ENCODE measurements at regions not wholly inside any gene's neighbourhood (a gene's known extent, or its start where the extent isn't known, plus 50 kb on each side); places are given as distances from the start of the nearest gene placed in this dataset.

- no peaks in the 10 kb centered on the region for H3F3A ChIP-seq (ENCODE audit: low read depth)
- H4K20me1 ChIP-seq (ENCODE audit: insufficient read depth, low read length, poor library complexity, severe bottlenecking): no peaks in the 10 kb centered on the region
- H3K79me2 ChIP-seq (ENCODE audit: insufficient read depth, low read length): no peaks in the 10 kb centered on the region
- no peaks in the 10 kb centered on the region for H3K9me3 ChIP-seq (ENCODE audit: insufficient read depth, low read depth, low read length)
- H3K36me3 ChIP-seq (ENCODE audit: insufficient read depth, low read length): no peaks in the 10 kb centered on the region
- no peak overlapping the region for H2AFZ ChIP-seq (ENCODE audit: low read length)
- H3K4me2 ChIP-seq (ENCODE audit: low read depth, low read length, poor library complexity, severe bottlenecking): no peak overlapping the region
- H3K4me1 ChIP-seq (ENCODE audit: insufficient read depth, low read length, poor library complexity, severe bottlenecking): no peaks in the 10 kb centered on the region
- TF ChIP-seq CTCF (conservative IDR thresholded peaks at IDR 0.05; ENCODE audit: low read length): no peak
- no peak for TF ChIP-seq EZH2phosphoT487 (IDR thresholded peaks at IDR 0.05; ENCODE audit: borderline replicate concordance)
- no peaks in the 10 kb centered on the region for H3K27me3 ChIP-seq (ENCODE audit: insufficient read depth, low read length, poor library complexity, severe bottlenecking)
- H3K4me3 ChIP-seq (ENCODE audit: low read length, poor library complexity, severe bottlenecking): no peak overlapping the region
- no peaks in the 10 kb centered on the region for H3K9me2 ChIP-seq (replicated peaks; ENCODE audit: low read depth, low read length)
- H3K9ac ChIP-seq (ENCODE audit: low read depth, low read length, poor library complexity, severe bottlenecking): no peak overlapping the region
Observed at GRCh38 chr7:84469034-84469433, 274.4 kb upstream of the SEMA3A start.

GRCh38 chr7:84462259-84462658 lies 267.7 kb upstream of the SEMA3A start:
- H3K9me2 ChIP-seq (replicated peaks; ENCODE audit: low read depth, low read length): no peaks in the 10 kb centered on the region
- no peak overlapping the region for H3K4me2 ChIP-seq (ENCODE audit: low read depth, low read length, poor library complexity, severe bottlenecking)
- H3K9me3 ChIP-seq (ENCODE audit: insufficient read depth, low read depth, low read length): no peaks in the 10 kb centered on the region
- H3F3A ChIP-seq (ENCODE audit: low read depth): no peaks in the 10 kb centered on the region
- no peaks in the 10 kb centered on the region for H3K4me1 ChIP-seq (ENCODE audit: insufficient read depth, low read length, poor library complexity, severe bottlenecking)
- no peaks in the 10 kb centered on the region for H3K27me3 ChIP-seq (ENCODE audit: insufficient read depth, low read length, poor library complexity, severe bottlenecking)
- H4K20me1 ChIP-seq (ENCODE audit: insufficient read depth, low read length, poor library complexity, severe bottlenecking): no peaks in the 10 kb centered on the region
- no peaks in the 10 kb centered on the region for H3K79me2 ChIP-seq (ENCODE audit: insufficient read depth, low read length)
- H3K36me3 ChIP-seq (ENCODE audit: insufficient read depth, low read length): no peaks in the 10 kb centered on the region
- no peak overlapping the region for H3K4me3 ChIP-seq (ENCODE audit: low read length, poor library complexity, severe bottlenecking)
- TF ChIP-seq CTCF (conservative IDR thresholded peaks at IDR 0.05; ENCODE audit: low read length): no peak
- TF ChIP-seq EZH2phosphoT487 (IDR thresholded peaks at IDR 0.05; ENCODE audit: borderline replicate concordance): no peak
- H3K9ac ChIP-seq (ENCODE audit: low read depth, low read length, poor library complexity, severe bottlenecking): no peak overlapping the region
- no peak overlapping the region for H2AFZ ChIP-seq (ENCODE audit: low read length)

GRCh38 chr7:84461093-84461492 lies 266.5 kb upstream of the SEMA3A start:
- H3K9me3 ChIP-seq (ENCODE audit: insufficient read depth, low read depth, low read length): no peaks in the 10 kb centered on the region
- no peaks in the 10 kb centered on the region for H3F3A ChIP-seq (ENCODE audit: low read depth)
- H3K79me2 ChIP-seq (ENCODE audit: insufficient read depth, low read length): no peaks in the 10 kb centered on the region
- TF ChIP-seq CTCF (conservative IDR thresholded peaks at IDR 0.05; ENCODE audit: low read length): no peak
- no peak for TF ChIP-seq EZH2phosphoT487 (IDR thresholded peaks at IDR 0.05; ENCODE audit: borderline replicate concordance)
- H2AFZ ChIP-seq (ENCODE audit: low read length): no peak overlapping the region
- H3K27me3 ChIP-seq (ENCODE audit: insufficient read depth, low read length, poor library complexity, severe bottlenecking): no peaks in the 10 kb centered on the region
- no peak overlapping the region for H3K4me3 ChIP-seq (ENCODE audit: low read length, poor library complexity, severe bottlenecking)
- H3K9me2 ChIP-seq (replicated peaks; ENCODE audit: low read depth, low read length): no peaks in the 10 kb centered on the region
- no peak overlapping the region for H3K4me2 ChIP-seq (ENCODE audit: low read depth, low read length, poor library complexity, severe bottlenecking)
- H4K20me1 ChIP-seq (ENCODE audit: insufficient read depth, low read length, poor library complexity, severe bottlenecking): no peaks in the 10 kb centered on the region
- H3K36me3 ChIP-seq (ENCODE audit: insufficient read depth, low read length): no peaks in the 10 kb centered on the region
- H3K4me1 ChIP-seq (ENCODE audit: insufficient read depth, low read length, poor library complexity, severe bottlenecking): no peaks in the 10 kb centered on the region
- H3K9ac ChIP-seq (ENCODE audit: low read depth, low read length, poor library complexity, severe bottlenecking): no peak overlapping the region

Measured in Loucy (cell line).